ENCODE measurements at regions not wholly inside any gene's neighbourhood (a gene's known extent, or its start where the extent isn't known, plus 50 kb on each side); places are given as distances from the start of the nearest gene placed in this dataset.

DNA sequence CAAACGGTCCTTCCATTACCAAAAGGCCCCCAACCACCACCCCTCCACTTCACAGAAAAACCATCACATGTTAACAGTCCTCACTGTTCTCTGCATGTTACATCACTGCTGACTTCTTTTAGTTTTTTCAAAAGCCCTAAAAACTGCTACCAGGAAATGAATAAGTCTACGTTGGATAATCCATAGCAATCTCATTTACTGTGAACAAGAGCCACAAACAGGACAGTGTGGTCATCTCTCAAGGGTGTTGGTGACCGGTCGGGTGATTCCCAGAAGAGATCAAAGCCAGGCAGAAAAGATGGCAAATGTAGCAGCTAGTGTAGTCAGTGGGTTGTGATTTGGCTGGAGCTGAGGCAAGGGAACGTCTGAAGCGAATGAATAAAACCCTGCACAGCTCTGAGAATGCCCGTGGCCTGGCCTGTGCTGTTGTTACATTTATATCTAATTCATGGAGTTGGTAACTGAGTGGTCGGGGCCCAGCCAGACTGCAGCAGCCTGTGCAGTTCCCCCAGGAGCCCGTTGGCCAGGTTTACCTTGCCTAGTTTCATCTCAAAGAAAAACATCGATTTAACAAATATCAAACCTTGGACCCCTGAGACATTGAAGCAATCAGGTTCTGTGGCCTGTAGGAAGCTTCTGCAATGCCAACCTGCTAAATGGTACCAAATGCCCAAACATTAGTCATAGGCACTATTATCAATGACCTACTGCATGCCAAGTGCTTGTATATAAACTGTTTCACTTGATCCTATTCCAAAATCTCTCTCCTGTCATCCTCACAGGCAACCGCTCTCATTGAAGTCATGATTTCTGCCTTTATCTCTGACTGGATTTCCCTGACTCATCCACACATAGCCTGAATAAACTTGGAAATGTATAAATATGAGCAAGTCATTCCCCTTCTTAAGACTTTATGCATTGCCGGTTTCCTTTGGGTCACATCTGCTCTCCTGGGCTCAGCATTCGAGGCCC is 153.8 kb upstream of the SERP2 start:
- peak; percentile 73 for DNase-seq (ENCODE audit: low spot score)

DNA sequence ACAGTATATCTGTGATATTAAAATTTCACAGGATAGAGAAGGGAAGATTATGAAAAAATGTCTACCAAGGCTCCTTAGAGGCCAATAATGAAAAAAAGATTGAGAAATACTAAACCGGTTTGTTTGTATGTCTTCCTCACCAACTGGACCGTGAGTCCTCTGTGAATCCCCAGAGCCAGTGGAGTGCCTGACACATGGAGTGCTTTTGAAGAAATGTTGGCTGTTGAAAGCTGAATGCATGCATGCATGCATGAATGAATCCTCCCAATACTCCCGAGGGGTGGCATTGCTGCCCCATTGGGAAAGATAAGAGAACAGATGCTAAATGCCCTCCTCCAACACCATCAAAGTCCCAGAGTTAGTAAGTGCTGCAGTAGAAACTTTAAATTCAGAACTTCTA is 152.7 kb upstream of the SERP2 start:
- DNase-seq (ENCODE audit: low spot score): no peak

DNA sequence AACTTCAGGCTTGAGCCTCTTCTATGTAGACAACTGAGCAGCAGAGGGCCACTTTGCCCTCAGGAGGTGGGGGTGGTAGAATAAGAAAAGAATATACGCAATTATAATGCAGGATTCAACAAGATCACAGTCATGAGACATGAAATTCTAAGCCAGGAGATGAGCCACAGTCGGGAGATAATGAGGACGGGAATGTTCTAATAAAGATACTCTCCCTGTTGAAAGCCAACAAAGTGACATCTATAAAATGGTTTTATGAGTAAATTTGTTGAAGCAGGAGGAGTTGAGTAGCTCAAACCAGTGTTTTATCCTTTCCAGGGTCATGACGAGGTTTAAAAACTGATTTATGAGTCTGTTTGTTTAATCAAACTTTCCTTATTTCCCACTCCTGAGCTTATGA is 152.0 kb upstream of the SERP2 start:
- DNase-seq (ENCODE audit: low spot score): no peak

DNA sequence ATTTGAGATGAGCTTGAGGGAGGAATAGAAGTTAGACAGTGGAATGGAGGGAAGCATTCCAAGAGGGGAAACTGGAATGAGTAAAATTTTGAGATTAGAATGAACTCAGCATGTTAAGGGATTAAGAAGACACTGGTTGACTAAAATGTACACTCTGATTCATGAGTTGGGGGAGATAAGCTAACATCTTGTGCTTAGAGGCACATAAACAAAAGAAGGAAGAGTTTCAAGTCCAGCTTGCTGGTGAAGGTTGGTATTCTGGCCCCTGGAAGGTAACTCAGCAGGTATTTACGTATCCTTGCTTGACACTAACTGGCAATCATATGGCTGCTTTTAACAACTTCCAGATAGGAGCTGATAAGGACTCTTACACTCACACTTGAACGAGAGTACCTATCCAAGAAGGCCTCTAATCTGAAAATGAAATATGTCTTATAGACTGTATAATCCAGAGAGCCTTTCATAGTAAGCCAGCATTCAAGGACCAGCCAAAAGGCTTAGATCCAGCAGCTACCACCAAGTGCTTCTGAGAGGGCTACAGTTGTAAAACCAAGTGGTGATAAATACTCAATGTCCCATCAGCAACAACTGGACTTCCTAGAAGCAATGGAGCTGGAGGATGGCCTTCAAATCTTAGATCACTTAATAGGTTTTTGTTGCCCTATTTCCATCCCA is 149.7 kb upstream of the SERP2 start:
- DNase-seq (ENCODE audit: low spot score): no peak

DNA sequence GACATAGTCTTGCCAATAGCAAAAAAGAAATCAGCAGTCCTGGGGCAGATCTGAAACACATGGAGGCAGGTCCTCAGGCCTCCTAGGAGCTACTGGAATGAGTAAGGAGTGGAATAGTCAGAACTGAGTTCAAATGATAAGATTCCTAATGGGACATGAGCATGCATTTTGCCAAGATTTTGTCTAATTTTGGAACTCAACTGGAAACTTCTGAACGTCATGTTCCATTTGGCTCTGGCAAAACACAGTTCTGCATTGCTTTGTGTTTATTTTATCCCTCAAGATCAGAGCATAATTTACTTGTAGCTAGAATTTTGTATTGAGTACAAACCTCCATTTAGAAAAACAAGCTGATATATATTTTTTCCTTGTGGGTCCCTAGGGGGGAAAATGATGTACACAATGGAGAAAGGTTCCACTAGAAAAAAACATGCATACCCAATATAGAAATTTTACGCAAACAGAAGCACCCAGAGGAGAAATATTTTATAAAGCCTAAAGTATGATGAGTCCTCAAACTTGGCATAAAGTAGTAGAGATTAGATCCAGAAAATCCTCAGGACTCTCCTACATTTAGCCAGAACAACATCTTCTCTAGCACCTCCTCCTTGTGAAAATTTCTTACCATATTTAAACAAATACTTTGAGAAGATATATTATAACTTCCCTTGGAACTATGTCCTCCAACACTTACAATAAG is 149.0 kb upstream of the SERP2 start:
- DNase-seq (ENCODE audit: low spot score): no peak

DNA sequence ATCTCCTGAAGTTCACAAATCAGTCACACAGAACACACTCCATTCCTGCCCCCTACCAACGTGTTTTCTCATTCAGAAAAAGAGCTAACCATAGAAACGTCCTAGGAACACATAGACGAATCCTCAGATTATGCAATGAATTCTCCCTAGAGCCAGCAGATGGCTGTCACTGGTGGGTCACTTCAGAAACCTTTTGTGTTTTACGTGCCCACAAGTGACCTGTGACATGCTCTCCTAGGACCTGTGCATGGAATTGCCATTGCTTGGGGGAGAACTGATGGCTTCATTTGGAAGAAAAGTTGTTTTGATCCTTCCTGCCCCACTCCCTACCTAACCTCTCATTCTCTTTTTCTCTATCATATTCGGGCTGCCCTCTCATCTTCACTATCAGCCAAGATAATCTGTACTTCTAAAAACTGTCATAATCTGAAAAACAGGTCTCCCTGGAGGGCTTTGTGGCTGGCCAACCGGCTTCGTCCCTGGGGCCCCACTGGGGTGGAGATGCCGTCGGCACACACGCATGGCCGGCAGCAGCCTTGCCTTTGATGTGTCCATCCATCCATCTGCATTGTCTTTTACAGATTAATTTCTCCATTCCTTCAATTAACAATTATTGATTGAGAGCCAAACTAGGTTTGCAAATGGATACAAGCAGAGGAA is 144.1 kb upstream of the SERP2 start:
- no peak for DNase-seq (ENCODE audit: low spot score)

DNA sequence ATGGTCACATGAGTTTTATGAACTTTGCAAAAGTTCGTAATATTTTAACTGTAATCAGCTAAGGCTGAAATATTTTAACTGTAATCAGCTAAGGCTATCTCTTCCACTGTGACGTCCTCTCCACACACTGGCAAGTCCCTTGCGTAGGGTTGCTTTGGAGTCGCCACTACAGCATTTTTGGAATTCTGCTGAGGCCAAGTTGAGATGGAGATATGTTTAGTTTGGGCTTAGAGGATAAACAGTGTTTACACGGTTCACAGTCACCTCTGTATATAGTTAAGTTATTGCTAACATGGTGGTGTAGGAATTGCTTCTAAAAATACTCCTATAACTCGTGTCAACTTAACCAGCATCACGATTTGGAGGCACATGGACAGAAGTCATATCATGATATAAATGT is 143.6 kb upstream of the SERP2 start:
- peak; percentile 30 for DNase-seq (ENCODE audit: low spot score)

DNA sequence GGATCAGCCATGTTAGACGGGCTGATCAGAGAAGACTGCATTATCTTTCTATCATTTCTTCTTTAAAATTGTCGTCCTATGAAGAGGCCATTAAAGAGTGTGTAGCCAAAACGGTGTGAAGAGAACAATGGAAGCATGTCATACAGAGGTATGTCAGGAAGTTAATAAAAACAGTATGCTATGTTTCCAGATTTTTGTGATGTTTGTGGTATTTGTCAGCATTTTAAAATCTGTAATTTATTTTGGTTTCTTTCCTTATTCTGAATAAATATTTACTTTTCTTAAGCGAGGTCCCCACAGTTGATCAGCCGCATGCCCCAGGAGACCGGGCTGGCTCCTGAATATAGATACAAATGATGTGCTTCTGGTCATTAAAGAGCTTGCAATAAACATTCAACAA is 142.9 kb upstream of the SERP2 start:
- no peak for DNase-seq (ENCODE audit: low spot score)

DNA sequence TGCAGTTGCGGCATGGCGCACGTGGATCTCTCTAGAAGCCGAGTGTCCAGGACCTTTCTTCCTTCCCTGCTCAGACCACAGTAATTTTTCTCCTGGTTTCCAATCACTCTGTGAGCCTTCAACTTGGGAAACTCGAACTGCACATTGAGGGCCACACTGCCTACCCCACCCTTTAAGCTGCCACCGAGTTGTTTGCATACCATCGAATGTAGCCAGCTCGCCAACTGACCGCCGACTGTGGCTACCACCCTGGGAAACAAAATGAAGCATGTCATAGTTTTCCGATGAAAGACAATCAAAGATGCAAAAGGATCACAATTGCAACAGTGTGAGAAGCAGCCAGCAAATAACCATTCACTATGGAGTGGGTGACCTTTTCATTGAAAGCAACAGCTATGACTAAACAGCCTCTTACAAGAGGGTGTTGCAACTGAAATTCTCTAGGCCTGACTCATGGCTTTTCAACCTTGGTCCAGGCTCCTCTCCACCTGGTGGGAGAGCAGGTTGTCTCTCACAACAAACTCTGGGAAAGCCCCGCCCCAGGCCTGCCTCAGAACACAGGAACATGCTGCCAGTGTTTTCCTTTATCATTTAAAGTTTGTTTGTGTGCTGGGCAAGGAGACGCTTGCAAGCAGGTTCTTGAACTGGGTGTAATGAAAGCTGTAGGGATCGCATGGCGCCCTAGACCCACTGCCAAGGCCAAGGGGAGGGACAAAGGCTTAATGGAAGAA is 141.7 kb upstream of the SERP2 start:
- peak; percentile 81 for DNase-seq (ENCODE audit: low spot score)

DNA sequence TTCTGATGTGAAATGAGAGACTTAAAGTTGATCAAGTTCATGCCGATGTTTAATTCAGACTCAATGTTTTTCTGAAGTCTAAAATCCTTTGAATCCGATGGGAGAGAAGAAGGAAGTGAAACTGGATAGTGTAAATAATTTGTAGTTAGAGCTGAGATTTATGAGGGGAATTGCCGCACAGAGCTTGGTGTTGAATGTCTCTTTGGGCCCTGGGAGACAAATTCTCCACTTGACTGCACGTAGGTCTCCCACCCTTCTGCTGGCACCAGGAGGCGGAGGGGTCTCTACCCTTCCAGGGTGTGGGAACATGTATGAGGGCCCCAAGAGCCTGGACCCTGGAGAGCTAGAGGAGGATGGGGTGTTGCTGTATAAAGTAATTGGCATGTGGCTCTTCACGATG is 140.8 kb upstream of the SERP2 start:
- DNase-seq (ENCODE audit: low spot score): no peak

DNA sequence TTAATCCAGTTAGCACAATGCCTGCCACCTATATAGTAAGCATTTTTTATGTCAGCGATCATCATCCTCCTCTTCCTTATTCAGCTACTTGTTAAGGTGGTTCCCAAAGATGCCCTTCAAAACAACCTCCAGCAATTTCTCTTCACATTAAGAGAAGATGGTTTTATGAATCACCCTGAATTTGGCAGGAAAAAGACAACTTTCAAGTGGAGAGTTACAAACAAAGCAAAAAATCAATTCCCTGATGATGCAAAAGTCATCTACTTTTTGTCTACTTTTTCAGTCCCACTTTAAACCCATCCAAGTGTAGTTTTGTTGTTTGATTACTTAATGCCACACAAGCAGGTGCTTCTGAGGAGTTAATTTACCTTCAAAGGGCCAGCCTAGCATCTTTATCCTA is 139.1 kb upstream of the SERP2 start:
- no peak for DNase-seq (ENCODE audit: low spot score)

DNA sequence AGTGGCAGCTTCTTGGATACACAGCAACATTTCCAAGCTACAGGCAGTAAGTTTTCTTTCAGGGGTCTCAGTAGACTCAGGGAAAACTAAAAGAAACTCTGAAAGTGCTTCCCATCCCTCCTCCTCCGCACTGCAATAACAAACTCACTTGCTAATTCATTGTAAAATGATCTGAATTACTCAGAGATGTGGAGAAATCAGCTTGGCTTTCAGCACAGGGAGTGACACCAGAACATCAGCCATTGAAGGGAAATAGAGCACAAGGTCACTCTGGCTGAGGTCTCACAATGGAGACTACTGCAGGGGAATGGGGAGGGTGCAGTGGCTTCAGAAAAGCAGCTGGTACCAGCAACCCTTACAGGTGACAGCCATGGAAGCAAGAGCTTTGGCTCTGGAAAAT is 137.3 kb upstream of the SERP2 start:
- DNase-seq (ENCODE audit: low spot score): no peak

DNA sequence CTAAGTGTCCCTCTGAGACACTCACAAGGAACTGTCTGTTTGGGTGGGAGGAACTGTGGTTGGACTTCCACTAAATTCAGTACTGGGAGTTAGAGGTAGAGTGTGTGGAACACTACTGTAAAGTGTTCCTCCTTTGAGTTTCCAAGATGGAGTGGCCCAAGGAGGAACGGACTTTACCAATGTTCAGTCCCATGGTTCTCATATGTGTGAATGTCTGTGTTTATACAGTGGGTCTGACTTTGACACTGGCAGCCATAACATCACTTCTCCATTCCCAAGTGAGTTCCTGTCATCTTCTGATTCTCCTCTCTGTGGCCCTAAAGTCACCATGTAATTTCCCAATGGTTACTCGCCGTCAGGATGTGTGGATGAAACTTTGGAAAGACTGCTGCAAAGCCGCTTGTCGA is 136.8 kb upstream of the SERP2 start:
- DNase-seq (ENCODE audit: low spot score): no peak

DNA sequence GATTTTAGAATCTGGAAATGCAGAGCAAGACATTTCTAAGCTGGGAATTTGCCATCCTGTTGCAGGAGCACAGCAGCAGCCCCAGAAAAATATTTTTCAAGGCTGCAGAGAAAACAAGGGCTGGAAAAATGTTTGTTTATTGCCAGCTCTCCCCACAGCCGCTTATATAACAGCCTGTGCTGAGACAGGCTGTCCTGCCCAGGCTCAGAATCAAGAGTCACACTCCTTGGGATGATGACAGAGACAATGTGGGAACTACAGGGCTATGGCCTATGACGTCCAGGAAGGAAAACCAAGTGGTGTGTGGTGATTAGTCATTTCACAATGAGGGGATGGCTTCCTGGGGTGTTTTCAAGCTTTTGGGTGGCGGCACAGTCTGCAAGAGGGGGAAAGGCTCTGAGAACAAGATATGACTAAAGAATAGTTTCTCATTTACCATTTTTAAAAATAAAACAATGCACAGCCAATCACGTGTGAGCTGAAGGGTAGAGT is 136.3 kb upstream of the SERP2 start:
- DNase-seq (ENCODE audit: low spot score): peak; percentile 82

DNA sequence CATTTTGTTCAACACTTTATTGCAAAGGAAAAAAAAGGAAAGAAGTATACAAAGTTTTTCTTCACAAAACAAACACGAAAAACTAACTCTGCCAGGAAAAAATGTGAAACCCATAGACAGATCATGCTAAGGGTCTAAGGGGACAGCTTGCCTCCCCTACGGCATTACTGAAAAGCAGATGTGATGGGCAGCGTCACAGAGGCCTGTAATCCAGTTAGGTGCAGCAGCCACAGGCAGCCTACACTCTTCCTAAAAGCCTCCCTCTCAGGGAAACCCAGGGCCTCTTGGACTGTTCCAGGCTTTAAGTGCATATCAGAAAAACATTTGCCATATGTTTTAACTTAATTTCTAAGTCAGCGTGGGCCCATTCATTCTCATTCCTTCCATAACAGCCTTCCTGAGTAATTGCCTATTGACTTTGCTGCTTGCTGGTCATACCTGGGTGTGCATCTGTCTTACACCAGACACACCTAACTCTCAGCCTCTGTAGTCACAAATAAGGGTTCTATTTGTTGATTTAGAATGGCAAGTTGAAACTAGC is 135.7 kb upstream of the SERP2 start:
- no peak for DNase-seq (ENCODE audit: low spot score)

DNA sequence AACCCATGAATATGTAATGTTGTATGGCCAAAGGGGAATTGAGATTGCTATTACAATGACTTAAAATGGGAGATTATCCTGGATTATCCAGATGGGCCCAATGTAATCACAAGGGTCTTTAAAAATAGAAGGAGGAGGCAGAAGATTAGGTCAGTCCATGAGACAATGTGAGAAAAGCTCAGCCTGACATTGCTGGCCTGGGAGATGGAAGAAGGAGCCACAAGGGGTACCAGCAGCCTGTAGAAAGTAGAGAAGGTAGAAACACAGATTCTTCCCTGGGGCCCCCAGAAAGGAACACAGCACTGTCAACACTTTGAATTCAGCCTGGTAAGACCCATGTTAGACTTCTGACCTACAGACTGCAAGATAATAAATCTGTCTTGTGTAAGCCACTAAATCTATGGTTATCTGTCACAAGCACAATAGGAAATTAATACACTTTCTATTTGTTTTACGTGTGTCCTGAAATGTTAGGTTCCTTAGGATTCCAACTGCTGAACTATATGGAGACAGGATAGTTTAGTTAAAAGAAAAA is 132.9 kb upstream of the SERP2 start:
- no peak for DNase-seq (ENCODE audit: low spot score)

DNA sequence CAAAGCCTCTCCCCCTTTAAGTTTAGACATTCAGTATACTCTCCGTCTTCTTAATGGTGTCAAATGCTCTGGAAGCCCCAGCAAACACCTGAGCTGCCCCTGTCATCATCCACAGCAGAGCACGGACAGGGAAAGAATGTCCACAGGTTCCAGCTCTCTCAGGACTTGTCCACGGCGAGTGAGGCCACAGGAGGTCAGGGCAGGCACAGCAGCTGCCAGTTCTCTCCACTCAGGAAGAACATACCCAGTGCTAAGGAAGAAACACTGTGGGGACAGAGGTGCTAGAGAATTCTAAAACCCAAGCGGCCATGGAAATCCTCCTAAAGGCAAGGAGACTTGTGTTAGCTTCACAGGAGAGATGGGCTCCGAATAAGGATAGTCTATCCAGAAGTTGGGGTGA is 132.0 kb upstream of the SERP2 start:
- DNase-seq (ENCODE audit: low spot score): no peak

DNA sequence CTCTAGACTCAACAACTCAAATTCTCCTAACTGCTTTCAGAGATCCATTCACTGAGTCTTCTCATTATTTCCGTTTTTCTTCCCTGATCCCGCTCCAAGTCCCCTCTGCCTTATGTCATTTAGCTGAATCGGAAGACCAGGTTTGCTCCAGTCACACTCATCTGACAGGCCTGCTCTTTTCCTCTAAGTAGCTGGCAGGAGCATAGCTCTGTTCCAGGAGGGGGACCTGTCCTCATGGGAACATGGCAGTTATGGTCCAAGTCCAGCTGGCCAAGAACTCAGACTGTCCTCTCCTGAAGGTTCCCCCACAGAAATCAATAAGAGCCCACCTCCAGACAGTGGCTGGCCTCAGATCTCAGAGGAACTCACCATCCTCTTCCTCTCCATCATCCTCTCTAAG is 130.9 kb upstream of the SERP2 start:
- DNase-seq (ENCODE audit: low spot score): no peak

DNA sequence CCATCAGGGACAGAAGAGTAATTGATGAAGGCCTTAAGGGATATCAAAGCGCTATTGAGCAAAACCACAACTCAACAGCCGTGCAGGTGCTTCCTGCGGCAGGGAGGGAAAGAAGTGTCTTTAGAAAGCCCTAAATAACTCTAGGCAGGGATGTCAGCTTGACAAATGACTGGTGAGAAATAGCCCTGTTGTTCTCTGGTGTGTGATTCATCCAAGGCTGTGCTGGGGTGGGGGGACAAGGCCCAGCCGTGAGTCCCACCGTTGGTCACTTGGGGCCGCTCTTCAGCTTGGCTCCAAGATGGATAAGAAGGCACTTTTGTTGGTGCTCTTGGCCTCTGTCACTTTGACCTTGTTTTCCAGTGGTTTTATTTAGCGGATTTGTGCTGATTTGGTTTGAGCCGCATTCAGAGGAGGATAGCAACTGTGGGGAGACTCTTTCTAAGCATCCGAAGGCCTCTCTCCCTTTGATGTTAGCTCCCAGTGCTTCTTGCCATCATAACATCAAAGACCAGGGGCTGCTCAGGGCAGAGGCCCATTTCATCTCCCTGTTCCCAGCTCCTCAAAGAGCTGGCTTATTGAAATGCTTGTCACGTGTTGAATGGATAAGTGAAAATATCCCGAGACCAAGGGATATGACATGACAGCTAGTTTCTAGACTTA is 130.3 kb upstream of the SERP2 start:
- DNase-seq (ENCODE audit: low spot score): no peak

DNA sequence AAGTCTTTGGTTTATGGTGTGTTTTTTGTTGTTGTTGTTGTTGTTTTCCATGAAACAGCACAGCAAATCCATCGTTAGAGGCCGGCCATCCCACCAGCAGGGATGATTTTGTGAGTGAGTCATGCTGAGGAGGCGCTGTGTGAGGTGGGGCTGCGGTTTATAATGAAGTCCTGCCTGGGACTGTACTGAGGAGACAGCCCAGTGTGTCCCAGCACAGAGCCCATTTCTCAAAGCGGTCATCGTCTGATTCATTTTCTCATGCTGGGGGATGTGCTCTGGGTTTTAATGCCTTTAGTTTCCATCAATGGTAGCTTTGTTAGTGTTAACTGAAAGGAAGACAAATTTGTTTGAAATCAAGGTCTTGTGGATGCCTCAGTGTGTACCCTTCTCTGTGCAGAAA is 129.3 kb upstream of the SERP2 start:
- no peak for DNase-seq (ENCODE audit: low spot score)
